ENCODE measurements at regions not wholly inside any gene's neighbourhood (a gene's known extent, or its start where the extent isn't known, plus 50 kb on each side); places are given as distances from the start of the nearest gene placed in this dataset.

- DNase-seq (ENCODE audit: low read depth, low spot score) = no peak
Measured at GRCh38 chr16:76176616-76177015, 100.6 kb upstream of the CNTNAP4 start.

- no peak for DNase-seq (ENCODE audit: low read depth, low spot score)
Measured at GRCh38 chr16:76182041-76182635, 95.1 kb upstream of the CNTNAP4 start.

- no peak for DNase-seq (ENCODE audit: low read depth, low spot score)
Measured at GRCh38 chr16:76183647-76184046, 93.6 kb upstream of the CNTNAP4 start.

GRCh38 chr16:76190057-76190456 is 87.1 kb upstream of the CNTNAP4 start:
- DNase-seq (ENCODE audit: low read depth, low spot score) = no peak

GRCh38 chr16:76190480-76190879 is 86.7 kb upstream of the CNTNAP4 start:
- DNase-seq (ENCODE audit: low read depth, low spot score) = no peak

- DNase-seq (ENCODE audit: low read depth, low spot score) = no peak
Measured at GRCh38 chr16:76193906-76194615, 83.1 kb upstream of the CNTNAP4 start.

- no peak for DNase-seq (ENCODE audit: low read depth, low spot score)
Measured at GRCh38 chr16:76194616-76195015, 82.6 kb upstream of the CNTNAP4 start.

GRCh38 chr16:76195056-76195455 is 82.1 kb upstream of the CNTNAP4 start:
- DNase-seq (ENCODE audit: low read depth, low spot score) = no peak

- DNase-seq (ENCODE audit: low read depth, low spot score) = no peak
Measured at GRCh38 chr16:76195648-76196047, 81.6 kb upstream of the CNTNAP4 start.

GRCh38 chr16:76197900-76198299 is 79.3 kb upstream of the CNTNAP4 start:
- DNase-seq (ENCODE audit: low read depth, low spot score) = no peak

- no peak for DNase-seq (ENCODE audit: low read depth, low spot score)
Measured at GRCh38 chr16:76199681-76200220, 77.5 kb upstream of the CNTNAP4 start.

- no peak for DNase-seq (ENCODE audit: low read depth, low spot score)
Measured at GRCh38 chr16:76201385-76201784, 75.8 kb upstream of the CNTNAP4 start.

- DNase-seq (ENCODE audit: low read depth, low spot score) = no peak
Measured at GRCh38 chr16:76204249-76204648, 73.0 kb upstream of the CNTNAP4 start.

GRCh38 chr16:76207270-76207669 is 69.9 kb upstream of the CNTNAP4 start:
- no peak for DNase-seq (ENCODE audit: low read depth, low spot score)

GRCh38 chr16:76210157-76210556 is 67.0 kb upstream of the CNTNAP4 start:
- DNase-seq (ENCODE audit: low read depth, low spot score) = no peak

- no peak for DNase-seq (ENCODE audit: low read depth, low spot score)
Measured at GRCh38 chr16:76213860-76214259, 63.3 kb upstream of the CNTNAP4 start.

GRCh38 chr16:76214856-76215255 is 62.3 kb upstream of the CNTNAP4 start:
- DNase-seq (ENCODE audit: low read depth, low spot score) = no peak

GRCh38 chr16:76222087-76222486 is 55.1 kb upstream of the CNTNAP4 start:
- no peak for DNase-seq (ENCODE audit: low read depth, low spot score)

- DNase-seq (ENCODE audit: low read depth, low spot score) = no peak
Measured at GRCh38 chr16:76222853-76223252, 54.3 kb upstream of the CNTNAP4 start.

- DNase-seq (ENCODE audit: low read depth, low spot score) = no peak
Measured at GRCh38 chr16:76226011-76226410, 51.2 kb upstream of the CNTNAP4 start.

GRCh38 chr16:76226481-76226880 is 50.7 kb upstream of the CNTNAP4 start:
- no peak for DNase-seq (ENCODE audit: low read depth, low spot score)
